Uterus (tissue), 3 donors: ENCODE measurements at regions not wholly inside any gene's neighbourhood (a gene's known extent, or its start where the extent isn't known, plus 50 kb on each side); places are given as distances from the start of the nearest gene placed in this dataset.

ENCODE experiments used
- DNase-seq, 2 donors: peaks; one replicate each; pipeline ENCODE4 v3.0.0-alpha.2; 2019 to 2020
- H3K27ac ChIP-seq, 2 donors: fragments of 200-600 bp; sonication (generic); 1 replicate in 1 of 2; 2 replicates in 1 of 2; pipeline ENCODE4 v1.5.1; 2016 to 2018
- H3K27me3 ChIP-seq, 2 donors: fragments of 200-600 bp; sonication (generic); one replicate each; pipeline ENCODE4 v1.5.1; 2018 to 2019; ENCODE audit warnings: control low read depth in 1 of 2
- H3K36me3 ChIP-seq, 2 donors: fragments of 200-600 bp; sonication (generic); one replicate each; pipeline ENCODE4 v1.5.1; 2019; ENCODE audit warnings: control low read depth in 1 of 2
- H3K4me1 ChIP-seq, 2 donors: fragments of 200-600 bp; sonication (generic); one replicate each; pipeline ENCODE4 v1.5.1; 2018 to 2019; ENCODE audit warnings: control low read depth in 1 of 2
- H3K4me3 ChIP-seq, 2 donors: fragments of 200-600 bp; sonication (generic); 1 replicate in 1 of 2; 2 replicates in 1 of 2; pipeline ENCODE4 v1.5.1; 2018 to 2019; ENCODE audit warnings: mild to moderate bottlenecking in 1 of 2
- H3K9me3 ChIP-seq, 2 donors: fragments of 200-600 bp; sonication (generic); one replicate each; pipeline ENCODE4 v1.5.1; 2019; ENCODE audit warnings: control low read depth in 1 of 2
- POLR2A ChIP-seq, 2 donors: fragments of 450-650 bp; IDR thresholded peaks; one replicate each; pipeline ENCODE4 v1.6.1; 2016; ENCODE audit warnings: antibody characterized with exemption in 2 of 2, mild to moderate bottlenecking in 1 of 2, moderate library complexity in 1 of 2
- intact Hi-C: fragments of 100-400 bp; cut with DNase I; formaldehyde crosslinking; loops from one replicate; pipeline ENCODE4 v1.15.1; 2023; ENCODE audit warnings: low total_unique reads
- TF ChIP-seq, protein P1 (sequence below), 4 experiments: fragments of 200-600 bp in 2 of 4; fragments of 450-650 bp in 2 of 4; sonication (generic) in 2 of 4; IDR thresholded peaks; one replicate each; pipeline ENCODE4 v1.5.1; 2016 to 2019; ENCODE audit warnings: antibody characterized with exemption in 4 of 4, mild to moderate bottlenecking in 2 of 4, moderate library complexity in 1 of 4
- donor health status: DM: yes; HTN: yes; CAD: no.

- Histone ChIP-seq H3K36me3 (no peaks in the 10 kb centered on the region), H3K4me1 (no peaks in the 10 kb centered on the region), H3K4me3 (no peak overlapping the region), H3K9me3 (no peaks in the 10 kb centered on the region), H3K27me3 (no peaks in the 10 kb centered on the region), H3K27ac (no peak overlapping the region)
- DNase-seq = no peak
- TF ChIP-seq, protein P1, sequence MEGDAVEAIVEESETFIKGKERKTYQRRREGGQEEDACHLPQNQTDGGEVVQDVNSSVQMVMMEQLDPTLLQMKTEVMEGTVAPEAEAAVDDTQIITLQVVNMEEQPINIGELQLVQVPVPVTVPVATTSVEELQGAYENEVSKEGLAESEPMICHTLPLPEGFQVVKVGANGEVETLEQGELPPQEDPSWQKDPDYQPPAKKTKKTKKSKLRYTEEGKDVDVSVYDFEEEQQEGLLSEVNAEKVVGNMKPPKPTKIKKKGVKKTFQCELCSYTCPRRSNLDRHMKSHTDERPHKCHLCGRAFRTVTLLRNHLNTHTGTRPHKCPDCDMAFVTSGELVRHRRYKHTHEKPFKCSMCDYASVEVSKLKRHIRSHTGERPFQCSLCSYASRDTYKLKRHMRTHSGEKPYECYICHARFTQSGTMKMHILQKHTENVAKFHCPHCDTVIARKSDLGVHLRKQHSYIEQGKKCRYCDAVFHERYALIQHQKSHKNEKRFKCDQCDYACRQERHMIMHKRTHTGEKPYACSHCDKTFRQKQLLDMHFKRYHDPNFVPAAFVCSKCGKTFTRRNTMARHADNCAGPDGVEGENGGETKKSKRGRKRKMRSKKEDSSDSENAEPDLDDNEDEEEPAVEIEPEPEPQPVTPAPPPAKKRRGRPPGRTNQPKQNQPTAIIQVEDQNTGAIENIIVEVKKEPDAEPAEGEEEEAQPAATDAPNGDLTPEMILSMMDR (IDR thresholded peaks at IDR 0.05) = no peak
- TF ChIP-seq POLR2A (IDR thresholded peaks at IDR 0.05) = no peak
- intact Hi-C loops = no loop called here
These were observed 409.3 kb downstream of the BRD1 start for GRCh38 chr22:49418341-49418894.

DNA sequence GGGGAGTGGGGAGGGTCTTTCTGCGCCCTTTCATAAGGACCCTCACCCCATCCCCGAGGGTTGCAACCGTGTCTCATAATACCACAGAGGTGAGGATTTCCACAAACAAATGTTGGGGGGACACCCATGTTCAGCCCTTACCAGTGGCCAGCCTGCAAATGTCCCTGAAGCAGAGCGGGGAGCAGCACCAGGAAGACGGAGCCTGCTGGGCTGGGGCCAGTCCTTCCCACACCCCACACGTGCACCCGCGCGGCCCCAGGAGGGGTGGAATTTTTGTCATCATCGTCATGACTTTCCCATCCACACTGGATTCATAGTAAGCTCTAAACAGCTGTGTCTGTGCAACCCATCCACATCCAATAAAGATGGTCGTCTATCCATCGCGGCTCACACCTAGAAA is 409.8 kb downstream of the BRD1 start:
- no peak for DNase-seq
- Histone ChIP-seq H3K27ac (no peak overlapping the region), H3K9me3 (no peaks in the 10 kb centered on the region), H3K36me3 (no peaks in the 10 kb centered on the region), H3K4me3 (no peak overlapping the region), H3K4me1 (no peaks in the 10 kb centered on the region), H3K27me3 (no peaks in the 10 kb centered on the region)
- TF ChIP-seq POLR2A (IDR thresholded peaks at IDR 0.05) = no peak
- TF ChIP-seq, protein P1 (IDR thresholded peaks at IDR 0.05) = no peak
- intact Hi-C loops = no loop called here

DNA sequence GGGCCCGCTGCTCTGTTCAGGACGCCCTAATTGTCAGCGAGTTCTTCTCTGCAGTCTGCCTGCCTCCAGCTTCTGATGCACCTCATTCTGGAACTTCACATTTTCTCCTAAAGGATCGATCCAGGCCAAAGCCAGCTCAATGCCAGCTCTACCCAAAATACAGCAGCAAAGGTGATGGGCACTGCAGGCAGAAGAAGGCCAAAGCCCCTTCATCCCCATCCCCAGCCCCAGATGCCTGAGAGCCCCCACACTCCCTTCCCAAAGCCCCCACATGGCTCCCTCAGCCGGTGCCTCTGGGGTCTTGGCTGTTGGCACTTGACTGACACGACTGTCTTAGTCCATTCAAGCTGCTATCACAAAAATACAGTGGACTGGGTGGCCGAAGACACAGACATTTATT is 410.3 kb downstream of the BRD1 start:
- DNase-seq = no peak
- Histone ChIP-seq H3K4me3 (no peak overlapping the region), H3K27me3 (no peaks in the 10 kb centered on the region), H3K4me1 (no peaks in the 10 kb centered on the region), H3K27ac (no peak overlapping the region), H3K36me3 (no peaks in the 10 kb centered on the region), H3K9me3 (no peaks in the 10 kb centered on the region)
- intact Hi-C loops = no loop called here
- no peak for TF ChIP-seq POLR2A (IDR thresholded peaks at IDR 0.05)
- TF ChIP-seq, protein P1 (IDR thresholded peaks at IDR 0.05) = no peak

- Histone ChIP-seq H3K4me1 (no peaks in the 10 kb centered on the region), H3K27me3 (no peaks in the 10 kb centered on the region), H3K27ac (no peak overlapping the region), H3K4me3 (no peak overlapping the region), H3K9me3 (no peaks in the 10 kb centered on the region), H3K36me3 (no peaks in the 10 kb centered on the region)
- DNase-seq = no peak
- no peak for TF ChIP-seq POLR2A (IDR thresholded peaks at IDR 0.05)
- TF ChIP-seq, protein P1 (IDR thresholded peaks at IDR 0.05) = no peak
- intact Hi-C loops = no loop called here
These were observed 412.3 kb downstream of the BRD1 start for GRCh38 chr22:49415151-49415951.

DNA sequence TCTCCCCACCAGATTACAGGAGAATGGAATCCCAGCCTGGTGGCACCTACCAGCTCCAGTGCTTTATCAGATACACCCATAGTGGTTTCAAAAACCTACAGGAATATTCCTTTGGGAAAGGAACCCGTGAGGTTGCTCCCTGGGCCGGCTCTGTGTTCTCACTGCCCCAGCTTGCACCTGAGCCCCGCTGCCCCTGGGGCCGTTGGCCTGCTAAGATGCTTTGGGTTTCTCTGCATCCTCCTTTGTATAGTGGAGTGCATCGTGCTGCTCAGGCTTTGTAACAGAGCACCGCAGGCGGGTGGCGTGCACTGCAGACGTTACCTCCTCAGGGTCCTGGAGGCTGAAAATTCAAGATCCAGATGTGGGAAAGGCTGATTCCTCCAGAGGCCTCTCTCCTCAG is 414.1 kb downstream of the BRD1 start:
- Histone ChIP-seq H3K4me1 (no peaks in the 10 kb centered on the region), H3K27me3 (no peaks in the 10 kb centered on the region), H3K9me3 (no peaks in the 10 kb centered on the region), H3K27ac (no peak overlapping the region), H3K4me3 (no peak overlapping the region), H3K36me3 (no peaks in the 10 kb centered on the region)
- DNase-seq = no peak
- intact Hi-C loops = no loop called here
- no peak for TF ChIP-seq POLR2A (IDR thresholded peaks at IDR 0.05)
- TF ChIP-seq, protein P1 (IDR thresholded peaks at IDR 0.05) = no peak
